GM12874 (cell line): ENCODE measurements at regions not wholly inside any gene's neighbourhood (a gene's known extent, or its start where the extent isn't known, plus 50 kb on each side); places are given as distances from the start of the nearest gene placed in this dataset.

Experiments
- CTCF ChIP-seq: IDR thresholded peaks from 2 replicates; pipeline ENCODE4 v1.5.1; 2011; ENCODE audit warnings: low read depth, mild to moderate bottlenecking, control low read depth, low read length, moderate library complexity; ENCODE audit not compliant: insufficient read depth

DNA sequence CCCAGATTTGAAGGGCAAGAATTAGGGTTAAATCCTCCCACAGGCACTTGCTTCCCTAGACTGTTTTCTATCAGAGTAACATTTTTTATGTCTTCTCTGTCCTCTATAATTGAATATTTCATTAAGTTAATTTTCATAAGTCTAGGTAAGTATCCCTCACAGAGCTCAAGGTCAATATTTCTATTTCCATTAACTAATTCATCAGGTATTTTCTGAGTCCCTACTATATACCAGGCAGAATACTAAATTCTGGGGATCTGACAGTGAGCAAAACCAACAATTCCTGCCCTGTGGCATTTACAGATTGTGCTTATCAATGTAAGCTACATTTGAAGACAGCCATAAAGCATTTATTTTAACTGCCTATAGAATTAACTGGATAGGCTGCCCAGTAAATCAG lies 86.4 kb upstream of the RBBP8 start:
- no peak for TF ChIP-seq CTCF

DNA sequence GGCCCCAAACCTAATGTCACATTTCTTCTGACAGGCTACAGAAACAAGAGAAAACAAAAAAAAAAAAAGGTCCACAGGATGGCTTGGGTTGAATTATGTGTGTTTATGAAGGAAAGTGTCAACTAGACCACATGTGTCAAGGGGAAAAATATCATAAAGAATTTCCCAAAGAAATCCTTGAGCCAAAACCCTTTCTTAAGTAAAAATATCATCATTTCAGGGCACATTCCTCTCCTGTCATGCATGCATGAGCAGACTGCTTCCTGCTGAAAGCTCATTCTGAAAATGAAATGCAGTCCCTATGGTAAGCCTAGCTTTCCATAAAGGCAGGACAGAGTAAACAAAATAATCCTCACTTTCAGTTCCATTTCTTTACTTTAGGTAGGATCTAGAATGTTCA lies 85.7 kb upstream of the RBBP8 start:
- TF ChIP-seq CTCF, result no peak

GRCh38 chr18:22847867-22848451 lies 85.2 kb upstream of the RBBP8 start:
- no peak for TF ChIP-seq CTCF

GRCh38 chr18:22848615-22849014 lies 84.5 kb upstream of the RBBP8 start:
- TF ChIP-seq CTCF, result no peak

GRCh38 chr18:22856870-22857269 lies 76.3 kb upstream of the RBBP8 start:
- TF ChIP-seq CTCF, result no peak

DNA sequence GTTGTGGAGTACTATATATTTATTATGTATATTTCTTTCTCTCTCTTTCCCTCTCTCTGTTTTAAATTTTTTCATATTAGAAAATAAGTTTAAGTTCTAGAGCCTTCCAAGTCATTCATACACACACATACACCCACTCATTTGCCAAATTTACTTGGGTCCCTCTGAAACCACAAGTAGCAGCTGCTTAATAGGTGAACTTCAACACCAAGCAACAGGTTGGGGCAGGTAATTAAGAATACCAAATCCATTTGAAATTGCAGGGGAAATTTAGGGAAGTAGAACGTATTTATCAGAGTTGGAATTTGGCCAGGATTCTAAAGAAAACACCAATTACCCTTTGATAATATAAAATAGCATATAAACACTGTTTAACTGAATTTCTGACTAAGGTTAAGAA lies 75.0 kb upstream of the RBBP8 start:
- no peak for TF ChIP-seq CTCF

DNA sequence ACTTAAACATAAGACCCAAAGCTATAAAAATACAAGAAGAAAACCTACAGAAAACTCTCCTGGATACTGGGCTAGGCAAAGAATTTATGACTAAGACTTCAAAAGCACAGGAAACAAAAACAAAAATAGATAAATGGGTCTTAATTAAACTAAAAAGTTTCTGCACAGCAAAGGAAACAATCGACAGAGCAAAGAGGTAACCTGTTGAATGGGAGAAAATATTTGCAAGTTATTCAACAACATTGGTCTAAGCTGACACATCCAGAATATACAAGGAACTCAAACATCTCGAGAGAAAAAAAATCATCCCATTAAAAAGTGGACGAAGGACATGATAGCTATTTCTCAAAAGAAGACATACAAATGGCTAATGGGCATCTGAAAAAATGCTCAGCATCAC lies 72.3 kb upstream of the RBBP8 start:
- TF ChIP-seq CTCF, result no peak
